DOHH2 (cell line): ENCODE measurements at regions not wholly inside any gene's neighbourhood (a gene's known extent, or its start where the extent isn't known, plus 50 kb on each side); places are given as distances from the start of the nearest gene placed in this dataset.

Source experiments
- CTCF ChIP-seq: fragments of 200-600 bp; sonication (generic); IDR thresholded peaks from one replicate; pipeline ENCODE4 v1.5.1; 2014; ENCODE audit warnings: antibody characterized with exemption, mild to moderate bottlenecking, low read depth, low read length; ENCODE audit not compliant: poor library complexity, severe bottlenecking
- EZH2phosphoT487 ChIP-seq: fragments of 200-600 bp; sonication (generic); IDR thresholded peaks from 2 replicates; pipeline ENCODE4 v1.6.1; 2017; ENCODE audit warnings: borderline replicate concordance, mild to moderate bottlenecking, antibody characterized with exemption, low read length, moderate library complexity, mixed read lengths

GRCh38 chr6:68317366-68317765, 317.7 kb upstream of the ADGRB3 start:
- TF ChIP-seq EZH2phosphoT487 = no peak
- no peak for TF ChIP-seq CTCF
